ENCODE measurements at regions not wholly inside any gene's neighbourhood (a gene's known extent, or its start where the extent isn't known, plus 50 kb on each side); places are given as distances from the start of the nearest gene placed in this dataset.
A peak's percentile ranks its signal among the peaks of the same experiment; 100 is the strongest.

DNA sequence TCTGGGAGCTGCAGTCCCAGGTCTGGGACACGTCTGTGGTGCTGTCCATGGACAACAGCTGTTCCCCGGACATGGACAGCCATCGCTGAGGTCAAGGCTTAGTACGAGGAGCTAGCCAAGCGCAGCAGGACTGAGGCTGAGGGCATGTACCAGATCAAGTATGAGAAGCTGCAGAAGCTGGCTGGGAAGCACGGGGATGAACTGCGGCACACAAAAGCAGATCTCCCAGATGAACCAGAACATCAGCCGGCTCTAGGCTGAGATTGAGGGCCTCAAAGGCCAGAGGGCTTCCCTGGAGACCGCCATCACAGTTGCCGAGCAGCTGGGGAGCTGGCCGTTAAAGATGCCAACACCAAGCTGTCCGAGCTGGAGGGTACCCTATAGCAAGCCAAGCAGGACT, 375.3 kb downstream of the SEC23A start:
- no peak overlapping the region for H3K4me3 ChIP-seq (ENCODE audit: low read depth, low read length)
- TF ChIP-seq, protein P1, sequence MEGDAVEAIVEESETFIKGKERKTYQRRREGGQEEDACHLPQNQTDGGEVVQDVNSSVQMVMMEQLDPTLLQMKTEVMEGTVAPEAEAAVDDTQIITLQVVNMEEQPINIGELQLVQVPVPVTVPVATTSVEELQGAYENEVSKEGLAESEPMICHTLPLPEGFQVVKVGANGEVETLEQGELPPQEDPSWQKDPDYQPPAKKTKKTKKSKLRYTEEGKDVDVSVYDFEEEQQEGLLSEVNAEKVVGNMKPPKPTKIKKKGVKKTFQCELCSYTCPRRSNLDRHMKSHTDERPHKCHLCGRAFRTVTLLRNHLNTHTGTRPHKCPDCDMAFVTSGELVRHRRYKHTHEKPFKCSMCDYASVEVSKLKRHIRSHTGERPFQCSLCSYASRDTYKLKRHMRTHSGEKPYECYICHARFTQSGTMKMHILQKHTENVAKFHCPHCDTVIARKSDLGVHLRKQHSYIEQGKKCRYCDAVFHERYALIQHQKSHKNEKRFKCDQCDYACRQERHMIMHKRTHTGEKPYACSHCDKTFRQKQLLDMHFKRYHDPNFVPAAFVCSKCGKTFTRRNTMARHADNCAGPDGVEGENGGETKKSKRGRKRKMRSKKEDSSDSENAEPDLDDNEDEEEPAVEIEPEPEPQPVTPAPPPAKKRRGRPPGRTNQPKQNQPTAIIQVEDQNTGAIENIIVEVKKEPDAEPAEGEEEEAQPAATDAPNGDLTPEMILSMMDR (conservative IDR thresholded peaks at IDR 0.05; ENCODE audit: low read depth, low read length) = no peak
- DNase-seq (ENCODE audit: low read depth) = no peak

DNA sequence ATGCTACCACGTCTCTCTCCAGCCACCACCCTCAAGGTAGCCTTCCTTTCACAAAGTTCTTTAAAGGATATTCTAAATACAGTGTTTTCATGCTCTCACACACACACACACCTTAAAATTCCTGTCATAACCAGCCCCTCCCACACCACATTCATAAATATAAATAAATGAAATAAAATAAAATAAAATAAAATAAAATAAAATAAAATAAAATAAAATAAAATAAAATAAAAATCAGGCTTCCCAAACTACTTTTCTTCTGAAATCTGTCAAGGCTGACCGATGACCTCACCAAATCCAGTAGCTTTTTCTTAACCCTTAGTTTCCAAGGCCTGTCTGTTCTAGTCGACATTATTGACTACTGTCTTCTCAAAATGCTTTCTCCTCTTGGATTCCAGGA, 378.4 kb downstream of the SEC23A start:
- TF ChIP-seq, protein P1 (conservative IDR thresholded peaks at IDR 0.05; ENCODE audit: low read depth, low read length) = no peak
- H3K4me3 ChIP-seq (ENCODE audit: low read depth, low read length) = no peak overlapping the region
- DNase-seq (ENCODE audit: low read depth) = no peak

DNA sequence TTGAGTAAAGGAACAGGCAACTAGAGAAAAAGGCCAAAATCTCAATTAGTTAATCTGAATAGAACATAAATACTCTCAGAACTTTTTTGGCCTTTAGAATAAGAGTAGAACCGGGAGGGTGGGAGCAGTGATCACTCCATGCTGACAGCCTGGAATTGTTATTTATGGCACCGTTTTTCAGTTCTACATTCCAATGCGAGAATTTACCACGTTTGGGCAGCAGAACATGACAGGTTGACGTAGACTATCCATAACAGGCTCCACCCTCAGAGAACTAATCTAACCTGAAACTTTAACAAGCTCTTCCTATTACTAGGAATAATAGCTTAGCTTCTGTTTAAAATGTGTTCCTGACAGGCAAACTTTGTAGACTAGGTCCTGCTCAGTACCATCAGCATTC, 379.1 kb downstream of the SEC23A start:
- H3K4me3 ChIP-seq (ENCODE audit: low read depth, low read length) = no peak overlapping the region
- no peak for DNase-seq (ENCODE audit: low read depth)
- TF ChIP-seq, protein P1 (conservative IDR thresholded peaks at IDR 0.05; ENCODE audit: low read depth, low read length) = no peak

DNA sequence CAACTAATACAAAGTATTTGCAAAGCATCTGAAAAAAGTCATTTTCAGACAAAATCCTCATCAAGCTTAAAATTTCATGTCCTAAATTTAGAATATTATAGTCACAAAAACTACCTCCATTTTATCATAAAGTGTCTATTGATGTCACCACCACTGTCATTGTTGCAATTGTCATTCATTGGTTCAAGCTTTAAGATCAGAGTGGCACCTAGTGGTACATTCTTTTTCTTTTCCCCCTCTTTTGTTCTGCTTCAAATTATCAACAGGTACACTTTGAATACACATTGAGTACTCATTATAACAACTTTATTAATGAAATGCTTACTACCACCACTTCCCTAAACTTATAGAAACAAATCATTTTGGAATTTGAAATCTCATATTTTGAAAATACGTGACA, 379.8 kb downstream of the SEC23A start:
- no peak overlapping the region for H3K4me3 ChIP-seq (ENCODE audit: low read depth, low read length)
- DNase-seq (ENCODE audit: low read depth) = no peak
- TF ChIP-seq, protein P1 (conservative IDR thresholded peaks at IDR 0.05; ENCODE audit: low read depth, low read length) = no peak

DNA sequence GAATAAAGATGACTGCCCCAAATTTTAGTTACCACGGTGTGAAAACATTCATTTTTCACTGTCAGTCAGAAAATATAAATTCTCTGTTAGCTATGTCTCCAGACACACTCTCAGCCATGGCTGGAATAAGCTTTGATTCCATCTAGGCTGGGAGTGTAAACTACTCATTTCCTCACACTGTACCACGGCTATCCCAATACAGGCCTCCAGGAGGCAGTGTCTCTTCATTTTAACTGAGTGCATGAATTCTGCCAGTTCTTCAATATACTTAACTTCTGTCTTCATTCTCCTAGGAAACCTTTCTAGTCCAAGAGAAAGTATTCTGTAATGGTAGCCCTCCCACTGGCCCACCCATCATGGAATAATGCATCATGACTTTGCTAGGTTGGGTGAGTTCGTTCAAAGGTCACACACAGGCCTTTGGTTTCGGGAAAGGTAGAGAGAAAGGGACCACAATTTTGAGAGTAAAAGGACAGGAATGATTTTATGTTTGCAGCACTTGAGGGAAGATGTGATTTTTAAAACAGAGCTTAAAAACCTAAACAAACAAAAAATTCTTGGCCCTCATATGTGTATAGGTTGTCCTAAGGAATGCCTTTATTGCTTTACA, 381.1 kb downstream of the SEC23A start:
- no peak overlapping the region for H3K4me3 ChIP-seq (ENCODE audit: low read depth, low read length)
- no peak for DNase-seq (ENCODE audit: low read depth)
- TF ChIP-seq, protein P1 (conservative IDR thresholded peaks at IDR 0.05; ENCODE audit: low read depth, low read length) = peak; percentile 92

DNA sequence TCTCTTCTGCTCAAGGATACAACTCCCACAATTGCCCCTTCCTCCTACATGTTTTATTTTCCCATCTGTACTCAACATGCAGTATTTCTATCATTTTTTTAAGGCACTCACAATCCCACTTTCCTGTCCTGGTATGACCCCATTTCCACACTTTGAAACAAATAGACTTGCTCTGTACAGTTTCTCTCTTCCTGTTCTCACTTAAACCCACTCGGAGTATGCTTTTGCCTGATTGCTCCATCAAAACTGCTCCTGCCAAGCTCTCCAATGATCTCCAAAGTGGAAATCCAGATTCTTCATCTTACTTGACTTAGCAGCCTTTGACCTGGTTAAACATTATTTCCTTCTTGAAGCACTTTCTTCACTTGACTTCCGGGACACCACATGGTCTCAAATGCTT, 384.5 kb downstream of the SEC23A start:
- TF ChIP-seq, protein P1 (conservative IDR thresholded peaks at IDR 0.05; ENCODE audit: low read depth, low read length) = no peak
- H3K4me3 ChIP-seq (ENCODE audit: low read depth, low read length) = no peak overlapping the region
- DNase-seq (ENCODE audit: low read depth) = no peak

DNA sequence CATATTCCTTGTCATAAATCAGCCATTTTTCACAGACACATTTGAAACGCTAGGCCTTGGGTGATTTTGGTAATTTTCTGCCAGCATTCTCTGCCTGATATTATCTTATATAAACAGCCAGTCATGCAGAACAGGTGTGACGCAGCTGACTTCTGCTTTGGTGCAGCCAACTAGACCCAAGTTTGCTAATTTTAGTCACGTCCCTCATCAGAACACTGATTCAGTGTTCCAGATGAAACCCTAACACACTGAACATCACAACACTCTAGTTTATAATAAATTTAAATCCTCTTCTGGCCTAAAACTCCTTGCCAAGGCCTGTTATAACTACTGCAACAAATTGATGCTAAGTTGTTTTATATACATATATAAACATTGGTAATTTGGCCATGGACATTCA, 386.1 kb downstream of the SEC23A start:
- DNase-seq (ENCODE audit: low read depth) = no peak
- H3K4me3 ChIP-seq (ENCODE audit: low read depth, low read length) = no peak overlapping the region
- TF ChIP-seq, protein P1 (conservative IDR thresholded peaks at IDR 0.05; ENCODE audit: low read depth, low read length) = no peak

Data from epithelial cell of proximal tubule (primary cell).